ENCODE measurements at regions not wholly inside any gene's neighbourhood (a gene's known extent, or its start where the extent isn't known, plus 50 kb on each side); places are given as distances from the start of the nearest gene placed in this dataset.

DNA sequence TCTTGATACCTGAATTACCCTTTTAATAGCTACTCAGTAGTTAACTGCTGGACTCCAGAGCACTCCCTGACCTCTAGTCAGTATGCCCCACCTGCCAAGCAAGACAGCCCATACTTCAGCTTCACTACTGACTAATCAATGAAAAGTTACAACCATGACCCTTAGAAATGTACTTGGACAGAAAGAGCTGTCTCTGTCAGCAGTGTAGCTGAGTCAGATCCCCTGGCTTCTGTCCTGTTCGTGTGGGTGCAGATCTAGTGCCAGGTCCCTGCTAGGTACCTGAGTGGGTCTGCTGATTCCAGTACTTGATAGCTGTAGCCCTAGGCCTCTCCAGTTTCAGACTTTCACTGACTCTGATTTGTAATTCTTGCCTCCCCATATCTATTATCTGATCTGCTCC lies 265.8 kb upstream of the POU2AF2 start:
- no peak for DNase-seq
- Histone ChIP-seq H3K4me1 (ENCODE audit: control insufficient read depth in 5 of 5, insufficient read depth in 5 of 5, low read length in 5 of 5) (no peaks in the 10 kb centered on the region), H3K9ac (ENCODE audit: insufficient read depth in 1 of 2, low read length in 2 of 2) (no peak overlapping the region), H3K4me3 (no peak overlapping the region), H3K9me3 (ENCODE audit: control insufficient read depth in 4 of 4, insufficient read depth in 3 of 4, low read length in 3 of 4) (peaks cover 0 to 2% (median 0%) of the 10 kb centered on the region in 4 donors), H3K36me3 (ENCODE audit: control insufficient read depth in 4 of 4, insufficient read depth in 4 of 4, low read length in 4 of 4) (no peaks in the 10 kb centered on the region), H3K27ac (ENCODE audit: low read depth in 1 of 2, low read length in 1 of 2) (no peak overlapping the region), H3K27me3 (ENCODE audit: control insufficient read depth in 3 of 3, insufficient read depth in 3 of 3, low read length in 2 of 3) (no peaks in the 10 kb centered on the region)
- TF ChIP-seq, protein P1, sequence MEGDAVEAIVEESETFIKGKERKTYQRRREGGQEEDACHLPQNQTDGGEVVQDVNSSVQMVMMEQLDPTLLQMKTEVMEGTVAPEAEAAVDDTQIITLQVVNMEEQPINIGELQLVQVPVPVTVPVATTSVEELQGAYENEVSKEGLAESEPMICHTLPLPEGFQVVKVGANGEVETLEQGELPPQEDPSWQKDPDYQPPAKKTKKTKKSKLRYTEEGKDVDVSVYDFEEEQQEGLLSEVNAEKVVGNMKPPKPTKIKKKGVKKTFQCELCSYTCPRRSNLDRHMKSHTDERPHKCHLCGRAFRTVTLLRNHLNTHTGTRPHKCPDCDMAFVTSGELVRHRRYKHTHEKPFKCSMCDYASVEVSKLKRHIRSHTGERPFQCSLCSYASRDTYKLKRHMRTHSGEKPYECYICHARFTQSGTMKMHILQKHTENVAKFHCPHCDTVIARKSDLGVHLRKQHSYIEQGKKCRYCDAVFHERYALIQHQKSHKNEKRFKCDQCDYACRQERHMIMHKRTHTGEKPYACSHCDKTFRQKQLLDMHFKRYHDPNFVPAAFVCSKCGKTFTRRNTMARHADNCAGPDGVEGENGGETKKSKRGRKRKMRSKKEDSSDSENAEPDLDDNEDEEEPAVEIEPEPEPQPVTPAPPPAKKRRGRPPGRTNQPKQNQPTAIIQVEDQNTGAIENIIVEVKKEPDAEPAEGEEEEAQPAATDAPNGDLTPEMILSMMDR (IDR thresholded peaks at IDR 0.05; ENCODE audit: control extremely low read depth, extremely low read depth), result no peak
- WGBS, 2 donors, result 70 to 92% methylated on average over 1 of the region's 1 CpG
- ATAC-seq (ENCODE audit: insufficient read depth, low FRiP score), result no peak

DNA sequence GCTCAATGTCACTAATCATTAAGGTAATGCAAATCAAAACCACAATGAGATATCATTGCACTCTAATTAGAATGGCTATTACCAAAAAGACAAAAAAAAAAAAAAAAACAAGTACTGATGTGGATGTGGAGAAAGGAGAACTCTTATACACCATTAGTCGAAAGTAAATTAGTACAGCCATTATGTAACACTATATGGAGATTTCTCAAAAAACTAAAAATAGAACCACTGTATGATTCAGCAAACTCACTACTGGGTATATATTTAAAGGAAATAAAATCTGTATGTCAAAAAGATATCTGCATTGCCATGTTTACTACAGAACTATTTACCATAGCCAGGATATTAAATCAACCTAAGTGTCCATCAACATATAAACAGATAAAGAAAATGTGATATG lies 265.4 kb upstream of the ARHGAP20 start:
- TF ChIP-seq, protein P1 (IDR thresholded peaks at IDR 0.05; ENCODE audit: control extremely low read depth, extremely low read depth), result no peak
- WGBS, 2 donors, result 42 to 65% methylated on average over 1 of the region's 1 CpG
- peaks cover 0 to 2% (median 0%) of the 10 kb centered on the region in 4 donors for H3K9me3 ChIP-seq (ENCODE audit: control insufficient read depth in 4 of 4, insufficient read depth in 3 of 4, low read length in 3 of 4)
- H3K27ac ChIP-seq (ENCODE audit: low read depth in 1 of 2, low read length in 1 of 2), result no peak overlapping the region
- no peaks in the 10 kb centered on the region for H3K27me3 ChIP-seq (ENCODE audit: control insufficient read depth in 3 of 3, insufficient read depth in 3 of 3, low read length in 2 of 3)
- no peaks in the 10 kb centered on the region for H3K4me1 ChIP-seq (ENCODE audit: control insufficient read depth in 5 of 5, insufficient read depth in 5 of 5, low read length in 5 of 5)
- no peak overlapping the region for H3K4me3 ChIP-seq
- ATAC-seq (ENCODE audit: insufficient read depth, low FRiP score) (no peak), DNase-seq (no peak)
- H3K9ac ChIP-seq (ENCODE audit: insufficient read depth in 1 of 2, low read length in 2 of 2), result no peak overlapping the region
- H3K36me3 ChIP-seq (ENCODE audit: control insufficient read depth in 4 of 4, insufficient read depth in 4 of 4, low read length in 4 of 4), result no peaks in the 10 kb centered on the region

DNA sequence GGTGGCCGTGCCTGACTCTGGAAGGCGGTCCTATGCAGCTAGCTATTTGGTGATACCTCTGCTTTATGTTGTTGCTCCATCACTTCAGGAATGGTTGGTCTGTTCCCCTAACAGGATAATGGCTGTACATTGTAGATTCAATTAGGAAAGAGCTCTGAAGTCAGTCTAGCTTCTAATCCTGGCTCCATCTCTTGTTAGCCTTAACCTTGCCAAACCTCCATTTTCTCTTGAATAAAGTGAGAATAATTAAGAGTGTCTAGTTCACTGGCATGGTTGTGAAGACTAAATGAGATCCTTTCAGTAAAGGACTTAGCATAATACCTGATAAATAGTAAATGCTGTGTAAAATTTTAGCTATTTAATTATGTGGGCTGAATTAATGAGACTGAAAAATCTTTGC lies 262.5 kb upstream of the ARHGAP20 start:
- H3K4me1 ChIP-seq (ENCODE audit: control insufficient read depth in 5 of 5, insufficient read depth in 5 of 5, low read length in 5 of 5), result peaks cover 0 to 4% (median 0%) of the 10 kb centered on the region in 5 donors
- H3K27me3 ChIP-seq (ENCODE audit: control insufficient read depth in 3 of 3, insufficient read depth in 3 of 3, low read length in 2 of 3), result no peaks in the 10 kb centered on the region
- H3K36me3 ChIP-seq (ENCODE audit: control insufficient read depth in 4 of 4, insufficient read depth in 4 of 4, low read length in 4 of 4), result no peaks in the 10 kb centered on the region
- H3K9ac ChIP-seq (ENCODE audit: insufficient read depth in 1 of 2, low read length in 2 of 2), result no peak overlapping the region
- no peaks in the 10 kb centered on the region for H3K9me3 ChIP-seq (ENCODE audit: control insufficient read depth in 4 of 4, insufficient read depth in 3 of 4, low read length in 3 of 4)
- DNase-seq (no peak), ATAC-seq (ENCODE audit: insufficient read depth, low FRiP score) (no peak)
- H3K27ac ChIP-seq (ENCODE audit: low read depth in 1 of 2, low read length in 1 of 2), result no peak overlapping the region
- WGBS, 2 donors, result 95 to 99% methylated on average over 2 of the region's 2 CpGs
- TF ChIP-seq, protein P1 (IDR thresholded peaks at IDR 0.05; ENCODE audit: control extremely low read depth, extremely low read depth), result no peak
- H3K4me3 ChIP-seq, result no peak overlapping the region

DNA sequence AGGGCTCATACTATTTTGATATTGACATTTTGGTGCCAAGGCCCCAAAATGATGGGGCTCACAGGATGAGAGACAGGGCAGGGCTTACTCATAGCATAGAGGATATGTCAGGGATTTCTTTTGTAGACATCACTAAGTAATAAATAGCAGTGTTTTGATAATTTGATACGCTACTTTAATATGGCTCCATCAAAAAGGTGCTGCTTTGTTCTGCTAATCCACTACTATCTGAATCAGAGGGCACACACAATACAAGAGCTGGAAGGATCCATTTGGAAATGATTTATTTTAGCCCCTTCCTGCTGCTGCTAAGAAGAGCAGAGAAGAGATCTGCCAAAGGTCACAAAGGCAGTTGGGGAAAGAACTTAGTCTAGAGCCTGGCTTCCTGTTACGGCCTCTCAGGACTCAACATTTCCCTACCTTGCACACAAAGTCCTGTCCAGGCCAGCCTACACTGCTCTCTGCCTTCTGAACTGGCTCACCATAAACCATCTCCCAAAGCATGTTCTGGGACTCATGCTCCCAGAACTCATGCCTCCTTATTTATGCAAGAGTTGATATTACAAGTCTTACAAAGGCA lies 261.3 kb upstream of the ARHGAP20 start:
- 44 to 59% methylated on average over 2 of the region's 2 CpGs for WGBS, 2 donors
- H3K27ac ChIP-seq (ENCODE audit: low read depth in 1 of 2, low read length in 1 of 2), result no peak overlapping the region
- H3K27me3 ChIP-seq (ENCODE audit: control insufficient read depth in 3 of 3, insufficient read depth in 3 of 3, low read length in 2 of 3), result no peaks in the 10 kb centered on the region
- peaks cover 0 to 4% (median 0%) of the 10 kb centered on the region in 5 donors for H3K4me1 ChIP-seq (ENCODE audit: control insufficient read depth in 5 of 5, insufficient read depth in 5 of 5, low read length in 5 of 5)
- TF ChIP-seq, protein P1 (IDR thresholded peaks at IDR 0.05; ENCODE audit: control extremely low read depth, extremely low read depth), result no peak
- ATAC-seq (ENCODE audit: insufficient read depth, low FRiP score), result no peak
- H3K4me3 ChIP-seq, result no peak overlapping the region
- H3K36me3 ChIP-seq (ENCODE audit: control insufficient read depth in 4 of 4, insufficient read depth in 4 of 4, low read length in 4 of 4), result no peaks in the 10 kb centered on the region
- no peaks in the 10 kb centered on the region for H3K9me3 ChIP-seq (ENCODE audit: control insufficient read depth in 4 of 4, insufficient read depth in 3 of 4, low read length in 3 of 4)
- H3K9ac ChIP-seq (ENCODE audit: insufficient read depth in 1 of 2, low read length in 2 of 2), result no peak overlapping the region
- DNase-seq, result no peak
